Daoy (cell line): ENCODE measurements at regions not wholly inside any gene's neighbourhood (a gene's known extent, or its start where the extent isn't known, plus 50 kb on each side); places are given as distances from the start of the nearest gene placed in this dataset.
"Not testable (repeated sequence)": the region's sequence is repeated elsewhere in the genome, so short reads cannot be mapped to it uniquely, and the experiment has no call there.

Experiments used
- DNase-seq: peaks from one replicate; pipeline ENCODE4 v3.0.0-alpha.2; 2015; ENCODE audit warnings: low read depth

DNA sequence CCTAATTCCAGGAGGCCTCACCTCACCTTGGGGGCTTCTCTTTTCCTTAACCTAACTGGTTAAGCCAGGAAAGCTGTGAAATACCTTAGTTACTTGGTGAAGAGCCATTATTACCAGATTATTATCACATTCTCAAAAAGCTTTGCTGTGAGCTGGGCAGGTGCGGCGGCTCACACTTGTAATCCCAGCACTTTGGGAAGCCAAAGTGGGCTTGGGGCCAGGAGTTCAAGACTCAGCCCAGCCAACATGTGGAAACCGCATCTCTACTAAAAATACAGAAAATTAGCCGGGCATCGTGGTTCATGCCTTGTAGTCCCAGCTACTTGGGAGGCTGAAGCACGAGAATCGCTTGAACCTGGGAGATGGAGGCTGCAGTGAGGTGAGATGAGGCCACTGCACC lies 102.4 kb upstream of the KLF6 start:
- DNase-seq, result peak; percentile 27

DNA sequence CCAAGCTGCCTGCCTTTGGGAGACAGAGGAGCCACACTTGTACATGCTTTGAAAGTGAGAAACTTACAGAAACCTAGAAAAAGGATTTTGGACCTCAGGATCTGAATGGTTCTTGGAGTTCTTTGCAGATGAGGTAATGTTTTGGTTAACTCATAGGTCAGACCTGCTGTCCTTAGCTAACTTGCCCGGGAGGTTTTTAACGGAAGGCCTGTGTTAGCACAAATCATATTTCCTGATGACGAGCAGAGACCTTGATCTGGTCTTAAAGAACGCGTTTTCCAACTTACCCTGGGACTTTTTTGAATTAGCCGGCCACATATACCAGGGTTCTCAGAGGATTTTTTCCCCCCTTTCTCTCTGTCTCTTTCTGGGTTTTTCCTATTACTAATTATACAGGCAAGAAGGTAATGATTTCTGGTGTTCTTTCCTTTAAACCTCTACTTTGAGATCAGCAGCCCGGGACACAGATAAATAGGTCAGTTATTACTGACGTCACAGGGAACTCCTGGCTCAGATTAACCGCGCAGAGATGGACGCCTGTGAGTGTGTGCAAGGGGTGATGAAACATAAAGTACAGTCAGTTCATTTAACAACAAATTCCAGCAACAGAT lies 101.7 kb upstream of the KLF6 start:
- peak; percentile 73 for DNase-seq

DNA sequence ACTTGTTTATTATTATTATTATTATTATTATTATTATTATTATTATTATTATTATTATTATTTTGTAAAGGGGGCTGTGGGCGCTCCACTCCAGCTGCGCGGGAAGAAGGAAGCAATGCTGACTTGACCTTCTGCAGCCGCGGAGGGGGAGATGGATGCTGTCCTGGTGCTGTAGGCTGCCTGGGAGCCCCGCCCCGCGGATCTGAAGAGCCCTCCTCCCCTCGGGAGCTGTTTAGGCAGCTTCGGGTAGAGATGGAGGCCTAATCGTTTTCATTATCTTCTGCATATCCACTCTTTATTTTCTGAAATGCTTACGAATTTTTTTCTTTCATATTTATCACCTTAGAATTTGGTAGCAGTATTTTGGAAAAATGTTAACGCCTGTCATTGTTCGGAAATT lies 101.2 kb upstream of the KLF6 start:
- peak; percentile 67 for DNase-seq

DNA sequence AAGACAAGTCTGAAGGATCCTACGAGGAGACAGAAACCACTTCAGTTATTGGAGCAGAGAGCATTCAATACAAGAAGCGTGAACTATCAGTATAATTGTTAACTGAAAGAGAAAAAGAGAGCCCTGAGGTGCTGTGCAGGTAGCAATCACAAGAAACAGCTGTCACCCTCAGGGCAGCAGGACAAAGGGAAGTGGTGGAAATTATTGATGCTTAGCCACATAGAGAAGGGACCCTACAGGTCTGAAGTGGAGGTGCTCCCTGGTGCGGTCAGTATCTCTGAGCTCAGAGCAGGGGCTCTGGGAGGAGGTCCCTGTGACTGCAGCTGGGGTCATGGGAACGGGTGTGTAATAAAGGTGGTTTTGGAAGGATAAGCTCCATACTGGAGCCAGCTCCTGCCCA lies 97.8 kb upstream of the KLF6 start:
- DNase-seq, result no peak

DNA sequence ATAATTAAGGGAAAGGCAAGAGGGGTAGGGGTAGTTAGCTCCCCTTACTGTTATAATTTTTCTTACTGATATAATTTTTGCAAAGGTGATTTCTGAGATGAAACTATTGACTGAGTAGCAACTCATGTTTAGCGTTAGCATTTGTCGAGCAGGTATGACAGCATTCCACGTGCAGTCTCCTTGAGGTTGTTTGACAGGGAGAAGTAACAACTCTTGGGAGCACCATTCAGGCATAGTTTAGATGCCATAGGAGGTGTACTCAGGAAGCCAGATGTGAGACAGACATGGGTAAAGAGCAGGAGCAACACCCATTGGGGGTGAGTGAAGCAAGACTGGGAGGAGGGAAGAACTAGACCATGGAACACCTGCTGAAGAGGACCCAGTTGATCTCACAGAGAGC lies 96.6 kb upstream of the KLF6 start:
- no peak for DNase-seq

DNA sequence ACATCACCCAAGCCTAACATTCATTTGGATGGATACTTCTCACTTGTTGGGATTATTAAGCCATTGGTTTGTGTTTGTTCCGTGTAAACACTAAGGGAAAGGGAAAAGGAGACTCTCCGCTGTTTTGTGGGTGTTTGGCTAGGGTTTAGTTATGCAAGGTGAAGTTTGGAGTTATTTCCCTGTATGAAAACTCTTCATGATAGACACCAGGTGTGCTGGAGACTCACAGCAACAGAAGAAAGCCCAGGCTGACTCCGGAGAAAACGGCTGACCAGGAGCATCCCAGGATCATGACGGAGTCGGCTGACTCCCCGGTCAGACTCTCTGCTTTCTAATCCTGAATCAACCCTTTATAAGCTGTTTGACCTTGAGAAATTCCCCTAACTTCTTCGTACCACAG lies 94.1 kb upstream of the KLF6 start:
- no peak for DNase-seq

DNA sequence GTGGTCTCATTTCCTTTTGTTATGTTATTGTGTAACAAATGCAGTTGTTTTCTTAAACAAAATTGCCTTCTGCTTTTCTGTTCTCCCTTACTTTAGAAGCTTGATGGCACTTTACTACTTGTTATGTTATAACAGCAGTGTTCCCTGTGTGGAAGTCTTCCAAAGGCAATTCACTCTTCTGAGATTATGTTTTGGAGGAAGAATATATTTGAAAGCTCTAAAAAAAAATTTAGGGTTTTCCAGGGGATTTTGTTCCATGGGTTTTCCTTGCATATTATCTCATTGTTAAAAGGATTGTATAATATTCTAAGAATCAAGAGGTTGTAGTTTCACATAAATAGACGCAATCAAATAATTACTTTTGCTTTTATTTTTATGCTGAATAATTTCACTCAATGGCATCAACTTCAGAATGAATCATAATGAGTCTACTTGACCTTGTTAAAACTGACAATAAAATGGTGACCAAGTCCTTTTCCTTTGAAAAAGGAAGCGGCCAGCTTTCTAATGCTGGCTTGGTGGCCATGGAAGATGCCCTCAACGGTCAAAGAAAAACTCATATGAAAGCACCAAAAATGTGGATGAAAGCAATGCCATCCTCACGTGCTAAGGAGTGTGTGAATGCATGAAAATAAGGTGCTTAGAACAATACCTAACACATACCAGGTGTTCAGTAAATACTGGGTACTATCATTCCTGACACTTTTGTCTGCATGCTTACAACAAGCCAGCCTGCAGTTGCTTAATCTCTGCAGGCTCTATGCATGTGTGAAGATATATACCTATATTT lies 92.4 kb upstream of the KLF6 start:
- DNase-seq, result peak; percentile 7

DNA sequence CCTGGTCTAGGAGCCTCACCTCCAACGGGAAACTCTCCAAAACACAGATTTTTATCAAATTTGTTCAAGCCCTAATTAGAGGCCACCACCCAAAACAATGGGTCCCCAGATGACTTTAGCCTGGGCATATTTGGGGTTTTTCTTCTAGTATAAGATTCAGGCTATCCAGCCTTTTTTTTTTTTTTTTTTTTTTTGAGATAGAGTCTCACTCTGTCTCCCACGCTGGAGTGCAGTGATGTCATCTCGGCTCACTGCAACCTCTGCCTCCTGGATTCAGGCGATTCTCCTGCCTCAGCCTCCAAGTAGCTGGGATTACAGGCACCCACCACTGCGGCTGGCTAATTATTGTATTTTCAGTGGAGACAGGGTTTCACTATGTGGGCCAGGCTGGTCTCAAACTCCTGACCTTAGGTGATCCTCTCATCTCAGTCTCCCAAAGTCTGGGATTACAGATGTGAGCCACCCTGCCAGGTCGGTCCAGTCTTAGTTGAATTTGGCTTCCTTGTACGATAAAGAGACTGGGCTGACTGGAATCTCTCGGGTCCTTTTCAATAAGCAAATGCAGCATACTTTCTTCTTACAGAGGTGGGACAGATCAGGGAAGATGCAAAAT lies 91.4 kb upstream of the KLF6 start:
- peak; percentile 47 for DNase-seq

DNA sequence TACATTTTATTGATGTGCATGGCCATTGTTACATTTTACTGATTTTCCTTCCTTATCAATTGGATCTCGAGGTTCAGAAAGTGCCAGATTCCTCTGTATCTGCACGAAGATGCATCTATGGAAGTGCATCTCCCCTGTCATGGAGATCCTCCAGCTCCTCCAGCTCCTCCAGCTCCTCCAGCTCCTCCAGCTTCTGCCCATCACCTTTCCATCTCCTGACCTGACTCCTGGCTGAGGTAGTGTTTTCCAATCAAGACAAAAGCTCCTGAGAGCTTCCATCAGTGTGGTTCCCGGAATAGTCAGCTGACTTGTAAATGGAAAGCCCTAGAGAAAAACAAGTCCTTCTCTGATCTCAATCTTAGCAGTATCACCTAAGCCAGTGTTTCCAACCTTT lies 90.8 kb upstream of the KLF6 start:
- DNase-seq, result no peak

DNA sequence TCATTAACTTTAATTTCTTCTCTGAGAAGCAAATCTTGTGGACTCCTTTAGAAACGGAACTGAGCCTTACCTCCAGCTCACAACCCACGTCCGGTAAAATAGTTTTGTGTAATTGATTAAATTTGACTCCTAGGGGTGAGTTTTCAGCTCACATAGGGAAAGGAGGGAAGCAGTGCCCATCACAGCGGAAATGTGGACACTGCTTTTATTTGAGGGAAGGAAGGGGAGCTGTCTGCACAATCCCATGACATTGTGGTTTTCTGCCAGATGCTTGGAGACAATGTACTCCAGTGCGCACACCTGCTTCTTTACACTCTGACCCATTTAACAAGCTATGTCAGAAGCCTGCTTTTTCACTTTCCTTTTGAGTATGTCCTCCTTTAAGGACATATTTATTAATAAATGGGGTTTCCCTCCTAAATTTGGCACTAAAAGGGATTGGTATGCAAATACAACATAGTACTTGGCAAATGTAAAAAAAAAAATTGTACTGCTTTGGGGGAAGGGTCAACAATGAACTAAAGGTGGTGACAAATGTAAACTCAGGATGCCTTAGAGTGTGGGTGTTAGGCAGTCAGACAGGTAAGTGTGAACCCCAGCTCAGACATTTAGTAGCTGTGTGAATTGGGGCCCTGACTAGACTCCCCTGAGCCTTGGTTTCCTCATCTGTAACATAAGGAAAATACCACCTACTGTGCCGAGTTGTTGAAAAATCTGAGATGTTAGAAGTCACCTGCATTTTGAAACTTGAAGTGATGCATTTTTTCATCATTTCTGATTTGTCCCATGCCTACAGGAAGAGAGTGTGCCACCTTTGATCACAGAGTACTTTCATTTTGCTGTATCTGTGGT lies 90.2 kb upstream of the KLF6 start:
- DNase-seq, result no peak

DNA sequence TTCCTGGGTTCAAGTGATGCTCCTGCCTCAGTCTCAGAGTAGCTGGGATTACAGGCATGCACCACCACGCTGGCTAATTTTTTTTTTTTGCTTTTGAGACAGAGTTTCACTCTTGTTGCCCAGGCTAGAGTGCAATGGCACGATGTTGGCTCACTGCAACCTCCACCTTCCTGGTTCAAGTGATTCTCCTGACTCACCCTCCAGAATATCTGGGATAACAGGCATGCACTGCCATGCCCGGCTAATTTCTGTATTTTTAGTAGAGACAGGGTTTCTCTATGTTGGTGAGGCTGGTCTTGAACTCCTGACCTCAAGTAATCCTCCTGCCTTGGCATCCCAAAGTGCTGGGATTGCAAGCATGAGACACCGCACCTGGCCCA lies 89.6 kb upstream of the KLF6 start:
- DNase-seq, result not testable (repeated sequence)

DNA sequence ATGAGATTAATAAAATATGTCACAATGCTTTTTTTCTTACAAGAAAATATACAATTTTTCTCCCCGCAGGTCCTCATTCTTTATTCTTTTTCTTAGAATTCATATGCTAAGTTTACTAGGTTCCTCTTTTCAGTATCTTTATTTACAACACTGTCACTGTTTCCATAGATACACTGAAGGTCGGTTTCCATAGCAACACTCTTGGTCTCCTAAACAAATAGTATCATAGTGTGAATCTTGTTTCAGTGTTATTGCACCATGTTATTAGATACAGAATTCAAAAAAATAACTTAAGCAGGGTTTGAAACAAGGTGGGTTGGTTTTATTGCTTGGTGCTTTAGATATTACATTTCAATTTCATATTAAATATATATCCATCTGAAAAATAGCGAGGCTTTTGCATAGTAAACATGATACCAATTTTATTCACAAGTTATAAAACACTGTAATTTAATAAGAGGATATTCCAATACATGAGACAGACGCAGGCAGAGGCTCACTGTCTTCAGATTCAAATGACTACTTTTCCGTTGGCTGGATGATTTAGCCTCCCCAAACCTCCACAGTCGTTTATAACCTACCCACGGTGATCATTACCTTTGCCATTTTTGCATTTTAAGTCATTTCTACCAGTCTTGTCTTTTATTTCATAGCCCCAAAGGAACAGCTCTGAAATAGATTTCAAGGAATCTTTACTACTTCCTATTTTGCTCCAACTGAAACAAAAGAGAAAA lies 88.9 kb upstream of the KLF6 start:
- peak; percentile 21 for DNase-seq

DNA sequence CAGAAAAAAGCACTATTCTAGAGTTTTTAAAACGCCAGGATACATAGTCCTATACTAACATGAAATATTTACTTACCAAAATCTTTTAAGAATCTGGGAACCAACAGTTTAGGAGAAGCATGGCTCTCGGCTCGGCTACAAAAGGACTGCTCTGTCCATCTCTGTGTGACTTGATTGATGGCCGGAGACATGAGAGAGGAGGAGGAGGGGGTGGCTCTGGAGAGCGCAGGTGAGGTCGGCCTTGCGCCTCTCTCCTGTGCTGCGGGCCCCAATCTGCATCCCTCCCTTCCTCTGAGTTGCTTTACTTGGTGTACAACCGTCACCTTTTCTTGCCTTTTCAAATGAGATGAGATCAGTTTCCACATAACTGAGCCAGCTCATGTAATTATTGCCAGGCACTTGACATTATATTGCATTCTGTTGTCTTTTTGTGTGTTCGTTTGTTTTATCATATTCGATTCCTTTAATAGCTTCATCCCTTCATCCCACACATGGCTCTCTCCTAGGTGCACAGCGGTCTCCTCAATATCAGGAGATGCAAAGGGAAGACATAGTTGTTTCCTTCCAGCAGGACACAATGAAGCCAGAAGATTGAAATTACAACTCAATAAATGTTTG lies 87.8 kb upstream of the KLF6 start:
- DNase-seq, result no peak

DNA sequence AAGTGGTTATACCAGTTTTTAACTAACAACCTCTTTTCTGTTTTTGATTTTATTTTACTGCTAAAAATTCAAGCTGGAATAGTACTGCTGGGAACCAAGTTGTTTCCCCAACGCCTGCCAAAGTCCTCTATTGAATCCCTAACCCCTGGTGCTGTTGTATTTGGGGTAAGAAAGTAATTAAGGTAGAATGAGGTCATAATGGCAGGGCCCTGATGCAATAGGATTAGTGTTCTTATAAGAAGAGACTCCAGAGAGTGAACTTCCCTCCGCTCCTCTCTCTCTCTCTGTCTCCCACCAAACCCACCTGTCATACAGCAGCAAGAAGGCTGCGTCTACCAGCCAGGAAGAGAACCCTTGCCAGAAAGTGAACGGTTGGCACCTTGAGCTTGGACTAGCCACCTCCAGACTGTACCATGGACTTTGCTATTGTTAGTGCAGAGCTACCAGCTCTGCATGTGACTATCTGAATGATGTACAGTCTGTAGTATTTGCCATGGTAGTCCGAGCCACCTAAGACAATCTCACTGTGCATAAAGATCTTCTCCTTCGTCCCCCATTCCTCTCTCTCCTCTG lies 86.5 kb upstream of the KLF6 start:
- no peak for DNase-seq

DNA sequence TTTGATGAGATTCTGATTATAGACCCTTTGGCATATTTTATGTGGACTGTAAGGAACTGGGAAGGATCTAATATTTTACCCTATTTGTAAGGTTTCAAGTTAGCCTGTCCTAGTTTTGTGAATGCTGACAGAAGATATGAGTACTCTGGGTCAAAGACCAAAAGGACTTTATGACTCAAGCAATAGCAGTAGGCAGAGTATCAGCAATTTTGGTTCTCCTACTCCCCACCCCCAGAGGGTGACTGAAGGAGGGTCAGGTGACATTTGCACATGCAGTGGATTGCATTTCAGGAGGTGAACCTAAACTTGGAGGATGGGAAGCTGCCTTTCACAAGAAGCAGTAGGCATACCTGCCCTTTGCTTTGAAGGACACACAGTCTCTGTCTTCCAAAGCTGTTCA lies 84.0 kb upstream of the KLF6 start:
- DNase-seq, result no peak

DNA sequence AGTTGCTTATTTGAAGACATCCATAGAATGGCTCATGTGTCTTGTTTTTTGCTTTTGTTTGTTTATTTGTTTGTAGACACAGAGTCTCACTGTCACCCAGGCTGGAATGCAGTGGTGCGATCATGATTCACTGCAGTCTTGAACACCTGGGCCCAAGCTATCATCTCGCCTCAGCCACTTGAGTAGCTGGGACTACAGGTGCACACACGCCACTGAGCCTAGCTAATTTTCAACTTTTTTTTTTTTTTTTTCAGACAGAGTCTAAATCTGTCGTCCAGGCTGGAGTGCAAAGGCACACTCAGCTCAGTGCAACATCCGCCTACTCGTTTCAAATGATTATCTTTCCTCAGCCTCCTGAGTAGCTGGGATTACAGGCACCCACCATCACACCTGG lies 83.3 kb upstream of the KLF6 start:
- no peak for DNase-seq

DNA sequence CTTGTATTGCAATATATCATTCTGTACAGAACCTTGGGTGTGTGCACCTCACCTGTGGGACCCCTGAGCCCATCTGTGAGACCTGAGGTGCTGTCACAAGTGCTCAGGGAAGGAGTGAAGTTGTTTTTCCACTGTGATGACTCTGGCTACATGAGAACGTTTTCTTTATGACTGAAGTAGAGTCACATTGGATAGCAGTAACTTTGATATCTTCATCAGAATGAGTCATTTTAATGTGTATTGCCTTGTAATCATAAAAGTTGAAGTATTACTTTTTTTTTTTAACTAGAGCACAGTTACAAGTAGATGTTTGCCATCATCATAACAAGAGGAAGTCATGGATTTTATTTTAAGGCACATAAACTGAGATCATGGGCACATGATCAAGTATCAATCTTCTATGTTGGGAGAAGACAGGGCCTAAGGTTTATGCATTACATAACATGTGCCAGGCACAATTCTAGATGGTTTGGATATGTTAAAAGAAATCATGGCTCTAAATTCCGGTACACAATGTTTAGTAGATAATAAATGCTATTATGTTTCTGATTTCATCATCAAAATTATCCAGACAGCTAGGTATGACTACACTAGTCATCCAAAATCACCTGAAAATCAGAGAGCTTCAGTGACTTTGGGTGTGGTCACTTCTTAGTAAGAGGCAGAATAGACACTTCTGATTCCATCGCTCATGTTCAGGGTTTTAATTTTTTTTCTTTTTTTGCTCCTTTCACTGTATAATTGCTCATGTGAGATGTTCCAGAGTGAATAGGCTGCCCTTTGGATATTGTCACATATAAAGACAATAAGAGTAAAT lies 82.7 kb upstream of the KLF6 start:
- no peak for DNase-seq

DNA sequence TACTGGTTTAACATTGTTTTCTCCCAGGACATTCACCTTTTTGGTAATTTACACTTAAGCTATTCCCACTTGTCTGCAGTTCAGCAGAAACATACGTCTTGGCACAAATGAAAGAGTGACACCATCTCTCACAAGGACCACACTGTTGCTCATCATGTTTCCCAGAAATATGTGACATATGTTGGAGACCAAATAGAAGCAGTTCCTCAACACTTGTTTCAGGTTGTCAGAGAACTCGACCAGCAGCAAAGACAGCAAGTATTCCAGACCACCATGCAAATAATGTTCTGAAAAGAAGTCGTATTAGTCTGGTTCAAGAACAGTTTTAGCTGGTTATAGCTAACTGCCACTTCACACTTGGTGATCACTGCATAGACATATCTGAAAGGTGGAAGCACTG lies 81.3 kb upstream of the KLF6 start:
- DNase-seq, result no peak

DNA sequence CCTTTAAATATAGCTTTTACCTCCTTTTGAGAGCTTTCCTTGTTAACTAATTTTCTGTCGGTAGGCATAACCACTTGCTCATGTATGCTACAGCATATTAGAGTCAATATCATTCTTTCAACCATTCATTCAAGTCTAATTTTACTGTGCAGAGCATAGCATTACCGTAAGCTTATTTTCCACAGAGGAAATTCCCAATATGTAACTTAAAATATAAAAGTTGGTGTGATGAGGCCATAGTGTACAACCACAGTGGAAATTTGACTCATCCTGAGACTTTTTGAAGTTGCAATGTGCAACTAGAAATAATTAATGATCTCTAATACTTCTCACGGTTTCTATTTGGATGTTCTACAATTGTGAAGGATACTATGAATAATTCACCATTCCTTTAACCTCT lies 80.6 kb upstream of the KLF6 start:
- DNase-seq, result no peak

DNA sequence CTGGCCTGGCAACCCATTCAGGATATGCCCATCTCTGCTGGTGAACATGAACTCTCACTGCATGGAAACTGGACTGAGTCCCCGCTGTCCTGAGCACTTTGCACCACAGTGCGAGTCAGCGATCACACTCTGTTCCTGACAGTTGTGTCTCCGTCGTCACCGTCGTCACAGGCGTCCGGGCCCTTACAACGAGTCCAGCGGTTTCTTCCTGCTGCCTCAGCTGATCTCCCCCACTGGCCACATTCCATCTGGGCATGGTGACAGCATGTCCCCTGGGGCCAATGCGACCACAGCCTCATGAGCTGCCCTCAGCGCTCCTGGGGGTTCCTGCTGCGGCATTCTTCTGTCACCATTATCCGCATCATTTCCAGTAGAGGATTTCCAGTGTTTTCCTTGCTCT lies 76.8 kb upstream of the KLF6 start:
- peak; percentile 40 for DNase-seq
